ENCODE measurements at regions not wholly inside any gene's neighbourhood (a gene's known extent, or its start where the extent isn't known, plus 50 kb on each side); places are given as distances from the start of the nearest gene placed in this dataset.
"Not testable (repeated sequence)": the region's sequence is repeated elsewhere in the genome, so short reads cannot be mapped to it uniquely, and the experiment has no call there.

GRCh38 chr5:111922344-111922743 lies 165.3 kb upstream of the NREP start:
- DNase-seq (ENCODE audit: insufficient read length, low spot score) = no peak
- no peak for FAIRE-seq

GRCh38 chr5:111921691-111922090 lies 164.7 kb upstream of the NREP start:
- not testable (repeated sequence) for DNase-seq (ENCODE audit: insufficient read length, low spot score); FAIRE-seq

GRCh38 chr5:111914966-111915636 lies 158.1 kb upstream of the NREP start:
- peak; percentile 76 for FAIRE-seq
- DNase-seq (ENCODE audit: insufficient read length, low spot score) = no peak

GRCh38 chr5:111902436-111902835 lies 145.4 kb upstream of the NREP start:
- no peak for FAIRE-seq
- DNase-seq (ENCODE audit: insufficient read length, low spot score) = no peak

- DNase-seq (ENCODE audit: insufficient read length, low spot score) (no peak), FAIRE-seq (no peak)
These were observed 144.3 kb upstream of the NREP start for GRCh38 chr5:111901296-111901695.

GRCh38 chr5:111892949-111893348 lies 136.0 kb upstream of the NREP start:
- no peak for DNase-seq (ENCODE audit: insufficient read length, low spot score)
- no peak for FAIRE-seq

- FAIRE-seq = no peak
- DNase-seq (ENCODE audit: insufficient read length, low spot score) = no peak
These were observed 130.7 kb upstream of the NREP start for GRCh38 chr5:111887706-111888105.

- DNase-seq (ENCODE audit: insufficient read length, low spot score) (no peak), FAIRE-seq (peak; percentile 23)
These were observed 112.7 kb upstream of the NREP start for GRCh38 chr5:111869681-111870080.

- FAIRE-seq (no peak), DNase-seq (ENCODE audit: insufficient read length, low spot score) (no peak)
These were observed 108.4 kb upstream of the NREP start for GRCh38 chr5:111865356-111865755.

GRCh38 chr5:111863801-111864200 lies 106.8 kb upstream of the NREP start:
- FAIRE-seq (no peak), DNase-seq (ENCODE audit: insufficient read length, low spot score) (no peak)

GRCh38 chr5:111859533-111860270 lies 102.7 kb upstream of the NREP start:
- FAIRE-seq (no peak), DNase-seq (ENCODE audit: insufficient read length, low spot score) (peak; percentile 5)

- DNase-seq (ENCODE audit: insufficient read length, low spot score) = no peak
- peak; percentile 9 for FAIRE-seq
These were observed 102.0 kb upstream of the NREP start for GRCh38 chr5:111859031-111859430.

- FAIRE-seq (no peak), DNase-seq (ENCODE audit: insufficient read length, low spot score) (no peak)
These were observed 100.6 kb upstream of the NREP start for GRCh38 chr5:111857623-111858022.

- no peak for FAIRE-seq
- no peak for DNase-seq (ENCODE audit: insufficient read length, low spot score)
These were observed 100.0 kb upstream of the NREP start for GRCh38 chr5:111856876-111857466.

- no peak for FAIRE-seq
- no peak for DNase-seq (ENCODE audit: insufficient read length, low spot score)
These were observed 98.4 kb upstream of the NREP start for GRCh38 chr5:111855356-111855755.

GRCh38 chr5:111854186-111854585 lies 97.2 kb upstream of the NREP start:
- FAIRE-seq = no peak
- DNase-seq (ENCODE audit: insufficient read length, low spot score) = no peak

- FAIRE-seq (no peak), DNase-seq (ENCODE audit: insufficient read length, low spot score) (no peak)
These were observed 96.8 kb upstream of the NREP start for GRCh38 chr5:111853748-111854147.

GRCh38 chr5:111851631-111852548 lies 94.9 kb upstream of the NREP start:
- no peak for FAIRE-seq
- no peak for DNase-seq (ENCODE audit: insufficient read length, low spot score)

- DNase-seq (ENCODE audit: insufficient read length, low spot score) = no peak
- FAIRE-seq = no peak
These were observed 91.5 kb upstream of the NREP start for GRCh38 chr5:111848476-111848875.

GRCh38 chr5:111847052-111847925 lies 90.3 kb upstream of the NREP start:
- FAIRE-seq (no peak), DNase-seq (ENCODE audit: insufficient read length, low spot score) (no peak)

Data from HTR-8/SVneo (cell line).